Fibroblast of skin of back (primary cell): ENCODE measurements at regions not wholly inside any gene's neighbourhood (a gene's known extent, or its start where the extent isn't known, plus 50 kb on each side); places are given as distances from the start of the nearest gene placed in this dataset.

ENCODE experiments used
- DNase-seq: peaks from one replicate; pipeline ENCODE4 v3.0.0-alpha.2; 2013

GRCh38 chr12:94710933-94711332, 60.6 kb upstream of the TMCC3 start:
- peak; percentile 25 for DNase-seq

GRCh38 chr12:94707892-94708291, 57.5 kb upstream of the TMCC3 start:
- DNase-seq = peak; percentile 40

DNA sequence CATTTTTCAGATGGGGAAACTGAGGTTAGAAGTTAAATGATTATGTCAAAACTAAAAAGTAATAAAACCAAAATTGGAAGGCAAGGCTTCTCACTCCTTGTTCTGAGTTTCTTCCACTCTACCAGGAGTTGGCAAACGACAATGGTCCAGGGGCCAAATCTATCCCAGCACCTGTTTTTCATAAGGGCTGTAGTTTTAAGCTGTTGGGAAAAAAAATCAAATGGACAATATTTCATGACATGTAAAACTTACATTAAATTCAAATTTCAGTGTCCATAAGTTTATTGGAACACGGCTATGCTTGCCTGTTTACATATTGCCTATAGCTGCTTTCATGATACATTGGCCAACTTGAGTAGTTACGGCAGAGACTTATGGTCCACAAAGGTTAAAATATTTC, 56.7 kb upstream of the TMCC3 start:
- DNase-seq = no peak

- DNase-seq = no peak
These were observed 55.9 kb upstream of the TMCC3 start for GRCh38 chr12:94706250-94706661.

DNA sequence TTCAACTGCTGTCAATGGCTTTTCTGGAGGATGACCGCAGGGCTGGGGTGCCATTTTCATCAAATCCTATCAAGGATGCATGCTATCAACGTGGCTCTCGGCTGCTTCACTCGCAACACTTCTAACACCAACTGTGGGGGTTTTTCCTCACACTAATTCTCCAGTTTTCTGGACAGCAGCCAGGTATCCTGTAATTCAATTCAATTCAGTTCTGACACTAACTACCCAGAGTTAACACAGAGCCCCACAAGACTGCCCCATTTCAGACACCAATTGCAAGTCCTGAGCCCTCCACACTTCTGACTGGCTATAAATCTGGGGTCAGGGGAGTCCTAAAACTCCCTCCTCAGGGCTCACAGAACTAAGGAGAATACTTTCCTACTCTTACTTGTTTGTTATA, 55.3 kb upstream of the TMCC3 start:
- DNase-seq = no peak

DNA sequence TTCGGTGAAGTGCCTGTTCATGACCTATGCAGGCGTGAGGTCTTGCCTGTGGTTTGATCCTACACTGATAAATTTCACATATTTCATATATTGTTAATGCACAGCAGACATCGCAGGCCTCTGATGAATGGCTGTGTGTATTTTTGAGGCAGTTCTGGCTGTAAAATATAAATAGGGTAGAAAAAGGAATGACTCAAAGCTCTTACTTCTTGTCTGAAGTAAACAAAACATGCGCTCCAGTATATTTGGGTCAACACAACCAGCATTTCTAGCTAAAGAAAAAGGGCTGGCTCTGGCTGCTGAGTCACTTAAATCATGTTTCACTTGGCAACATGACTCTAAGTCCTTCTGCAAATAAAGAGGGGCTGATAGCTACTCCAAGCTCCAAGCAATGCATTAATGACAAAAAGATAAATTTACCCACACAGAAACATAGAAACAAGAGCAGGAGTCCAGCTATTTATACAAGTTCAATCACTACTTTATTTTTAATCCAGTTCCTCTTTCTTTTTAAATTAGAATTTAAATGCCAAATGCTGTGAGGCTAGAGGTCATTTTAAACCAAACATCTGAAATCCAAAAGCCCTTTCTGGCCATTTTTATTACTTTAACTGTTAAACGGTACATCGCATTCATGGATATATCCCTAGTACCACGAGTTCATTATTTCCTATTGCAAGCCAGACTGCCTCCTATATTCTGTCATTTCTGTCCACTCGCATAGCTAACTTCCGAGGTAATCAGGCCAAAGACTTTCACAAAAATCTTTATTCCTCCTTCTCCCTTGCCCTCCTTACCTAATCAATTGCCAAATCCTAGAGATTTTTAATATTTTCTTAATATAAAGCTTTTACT, 54.3 kb upstream of the TMCC3 start:
- peak; percentile 65 for DNase-seq

- DNase-seq = no peak
These were observed 52.3 kb upstream of the TMCC3 start for GRCh38 chr12:94702696-94703095.

- DNase-seq = no peak
These were observed 51.4 kb upstream of the TMCC3 start for GRCh38 chr12:94701711-94702110.

GRCh38 chr12:94700662-94701061, 50.3 kb upstream of the TMCC3 start:
- DNase-seq = no peak
